Chondrocyte (in vitro differentiated cells): ENCODE measurements at regions not wholly inside any gene's neighbourhood (a gene's known extent, or its start where the extent isn't known, plus 50 kb on each side); places are given as distances from the start of the nearest gene placed in this dataset.

Source experiments
- DNase-seq: peaks from one replicate; pipeline ENCODE4 v3.0.0; 2021; ENCODE audit warnings: mixed read lengths, low spot score
- H3K27ac Mint-ChIP-seq: one replicate; pipeline ENCODE4 v1.8.0; 2021; ENCODE audit warnings: mild to moderate bottlenecking, moderate library complexity, mixed read lengths; ENCODE audit not compliant: unreplicated experiment
- H3K27me3 Mint-ChIP-seq: 2 replicates; pipeline ENCODE4 v1.8.0; 2021; ENCODE audit warnings: low read depth, mixed read lengths
- H3K36me3 Mint-ChIP-seq: 2 replicates; pipeline ENCODE4 v1.8.0; 2021; ENCODE audit warnings: low read depth, mixed read lengths
- H3K4me1 Mint-ChIP-seq: 2 replicates; pipeline ENCODE4 v1.8.0; 2021; ENCODE audit warnings: low read depth, mild to moderate bottlenecking, mixed read lengths
- H3K4me3 Mint-ChIP-seq: one replicate; pipeline ENCODE4 v1.8.0; 2021; ENCODE audit warnings: mild to moderate bottlenecking, moderate library complexity, mixed read lengths; ENCODE audit not compliant: unreplicated experiment
- H3K9me3 Mint-ChIP-seq: 2 replicates; pipeline ENCODE4 v1.8.0; 2021; ENCODE audit warnings: low read depth, mixed read lengths
- CTCF ChIP-seq: fragments of 200-600 bp; sonication (generic); IDR thresholded peaks from 2 replicates; pipeline ENCODE4 v1.5.0; 2021; ENCODE audit warnings: antibody characterized with exemption, mild to moderate bottlenecking, moderate library complexity

- Mint-ChIP-seq H3K4me1 (no peaks in the 10 kb centered on the region), H3K4me3 (no peak overlapping the region), H3K9me3 (no peaks in the 10 kb centered on the region), H3K27ac (no peak overlapping the region), H3K27me3 (peaks cover 26% of the 10 kb centered on the region), H3K36me3 (no peaks in the 10 kb centered on the region)
- no peak for TF ChIP-seq CTCF
- no peak for DNase-seq
Measured at GRCh38 chr9:126017758-126018157, 270.6 kb downstream of the PBX3 start.

- peak; percentile 42 for DNase-seq
- H3K9me3 Mint-ChIP-seq, result no peaks in the 10 kb centered on the region
- no peak overlapping the region for H3K27ac Mint-ChIP-seq
- TF ChIP-seq CTCF, result no peak
- H3K36me3 Mint-ChIP-seq, result no peaks in the 10 kb centered on the region
- no peaks in the 10 kb centered on the region for H3K4me1 Mint-ChIP-seq
- no peak overlapping the region for H3K4me3 Mint-ChIP-seq
- H3K27me3 Mint-ChIP-seq, result peaks cover 31% of the 10 kb centered on the region
Measured at GRCh38 chr9:126020836-126021235, 273.7 kb downstream of the PBX3 start.

- Mint-ChIP-seq H3K4me3 (no peak overlapping the region), H3K4me1 (no peaks in the 10 kb centered on the region)
Measured at GRCh38 chr9:126023962-126024361, 276.8 kb downstream of the PBX3 start.

GRCh38 chr9:126024581-126025230 is 277.5 kb downstream of the PBX3 start:
- DNase-seq, result peak; percentile 76
- TF ChIP-seq CTCF, result no peak
- no peaks in the 10 kb centered on the region for H3K4me1 Mint-ChIP-seq
- H3K27me3 Mint-ChIP-seq, result peaks cover 32% of the 10 kb centered on the region
- no peaks in the 10 kb centered on the region for H3K36me3 Mint-ChIP-seq
- no peaks in the 10 kb centered on the region for H3K9me3 Mint-ChIP-seq
- no peak overlapping the region for H3K4me3 Mint-ChIP-seq
- H3K27ac Mint-ChIP-seq, result no peak overlapping the region

More at GRCh38 chr9:126023962-126024361, 276.8 kb downstream of the PBX3 start:
- peak; percentile 44 for DNase-seq
- Mint-ChIP-seq H3K36me3 (no peaks in the 10 kb centered on the region), H3K9me3 (no peaks in the 10 kb centered on the region), H3K27ac (no peak overlapping the region), H3K27me3 (peaks cover 36% of the 10 kb centered on the region)
- TF ChIP-seq CTCF, result no peak

- no peaks in the 10 kb centered on the region for H3K9me3 Mint-ChIP-seq
- peaks cover 32% of the 10 kb centered on the region for H3K27me3 Mint-ChIP-seq
- DNase-seq, result peak; percentile 13
- no peaks in the 10 kb centered on the region for H3K36me3 Mint-ChIP-seq
- TF ChIP-seq CTCF, result no peak
- H3K4me1 Mint-ChIP-seq, result no peaks in the 10 kb centered on the region
- H3K27ac Mint-ChIP-seq, result no peak overlapping the region
- no peak overlapping the region for H3K4me3 Mint-ChIP-seq
Measured at GRCh38 chr9:126025991-126026390, 278.8 kb downstream of the PBX3 start.
